Upper lobe of left lung (tissue), 4 donors: ENCODE measurements at regions not wholly inside any gene's neighbourhood (a gene's known extent, or its start where the extent isn't known, plus 50 kb on each side); places are given as distances from the start of the nearest gene placed in this dataset.

Experiments used
- POLR2AphosphoS5 ChIP-seq, 2 donors: sonication (generic); formaldehyde crosslinking; IDR thresholded peaks; one replicate each; pipeline ENCODE4 v1.5.1; 2017; ENCODE audit warnings: antibody characterized with exemption in 2 of 2
- TF ChIP-seq, protein P1 (sequence below), 6 experiments: fragments of 450-650 bp in 4 of 6; fragments of 200-600 bp in 2 of 6; sonication (generic) in 2 of 6; IDR thresholded peaks; one replicate each; pipeline ENCODE4 v1.5.1; 2016 to 2019; ENCODE audit warnings: antibody characterized with exemption in 6 of 6

DNA sequence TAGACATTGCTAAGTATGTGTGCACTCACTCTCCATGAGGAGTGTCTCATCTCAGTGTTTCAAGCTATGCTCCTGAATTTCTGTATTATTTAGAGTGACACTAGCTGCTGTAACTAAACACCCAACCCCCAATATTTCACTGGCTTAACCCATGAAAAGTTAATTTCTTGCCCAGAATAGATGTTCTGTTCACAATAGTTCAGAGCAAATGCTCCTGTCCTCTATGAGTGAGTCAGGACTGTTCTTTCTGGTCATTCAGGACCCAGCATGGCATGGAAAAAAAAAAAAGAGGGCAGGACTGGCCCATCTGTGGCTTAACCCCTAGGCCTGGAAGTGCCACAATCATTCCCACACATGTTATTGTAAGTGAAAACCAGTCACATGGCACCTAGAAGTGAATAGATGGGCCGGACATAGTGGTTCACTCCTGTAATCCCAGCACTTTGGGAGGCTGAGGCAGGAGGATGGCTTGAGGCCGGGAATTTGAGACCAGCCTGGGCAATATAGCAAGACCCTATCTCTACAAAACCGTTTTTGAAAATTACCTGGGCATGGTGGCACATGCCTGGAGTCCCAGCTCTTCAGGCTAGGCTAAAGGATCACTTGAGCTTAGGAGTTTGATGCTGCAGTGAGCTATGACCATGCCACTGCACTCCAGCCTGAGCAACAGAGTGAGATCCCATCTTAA, 663.6 kb downstream of the IRS1 start:
- TF ChIP-seq, protein P1, sequence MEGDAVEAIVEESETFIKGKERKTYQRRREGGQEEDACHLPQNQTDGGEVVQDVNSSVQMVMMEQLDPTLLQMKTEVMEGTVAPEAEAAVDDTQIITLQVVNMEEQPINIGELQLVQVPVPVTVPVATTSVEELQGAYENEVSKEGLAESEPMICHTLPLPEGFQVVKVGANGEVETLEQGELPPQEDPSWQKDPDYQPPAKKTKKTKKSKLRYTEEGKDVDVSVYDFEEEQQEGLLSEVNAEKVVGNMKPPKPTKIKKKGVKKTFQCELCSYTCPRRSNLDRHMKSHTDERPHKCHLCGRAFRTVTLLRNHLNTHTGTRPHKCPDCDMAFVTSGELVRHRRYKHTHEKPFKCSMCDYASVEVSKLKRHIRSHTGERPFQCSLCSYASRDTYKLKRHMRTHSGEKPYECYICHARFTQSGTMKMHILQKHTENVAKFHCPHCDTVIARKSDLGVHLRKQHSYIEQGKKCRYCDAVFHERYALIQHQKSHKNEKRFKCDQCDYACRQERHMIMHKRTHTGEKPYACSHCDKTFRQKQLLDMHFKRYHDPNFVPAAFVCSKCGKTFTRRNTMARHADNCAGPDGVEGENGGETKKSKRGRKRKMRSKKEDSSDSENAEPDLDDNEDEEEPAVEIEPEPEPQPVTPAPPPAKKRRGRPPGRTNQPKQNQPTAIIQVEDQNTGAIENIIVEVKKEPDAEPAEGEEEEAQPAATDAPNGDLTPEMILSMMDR (IDR thresholded peaks at IDR 0.05) = no peak
- TF ChIP-seq POLR2AphosphoS5 (IDR thresholded peaks at IDR 0.05) = no peak
